Osteocyte (in vitro differentiated cells): ENCODE measurements at regions not wholly inside any gene's neighbourhood (a gene's known extent, or its start where the extent isn't known, plus 50 kb on each side); places are given as distances from the start of the nearest gene placed in this dataset.

Source experiments
- DNase-seq: peaks from one replicate; pipeline ENCODE4 v3.0.0; 2021; ENCODE audit warnings: mixed read lengths; ENCODE audit not compliant: unreplicated experiment; ENCODE audit errors: extremely low spot score
- H3K27ac Mint-ChIP-seq: one replicate; pipeline ENCODE4 v1.8.0; 2021; ENCODE audit warnings: mild to moderate bottlenecking, mixed read lengths; ENCODE audit not compliant: unreplicated experiment
- H3K27me3 Mint-ChIP-seq: one replicate; pipeline ENCODE4 v1.8.0; 2021; ENCODE audit warnings: mixed read lengths; ENCODE audit not compliant: unreplicated experiment
- H3K36me3 Mint-ChIP-seq: one replicate; pipeline ENCODE4 v1.8.0; 2021; ENCODE audit warnings: mixed read lengths; ENCODE audit not compliant: unreplicated experiment
- H3K4me1 Mint-ChIP-seq: one replicate; pipeline ENCODE4 v1.8.0; 2021; ENCODE audit warnings: mixed read lengths; ENCODE audit not compliant: unreplicated experiment
- H3K4me3 Mint-ChIP-seq: one replicate; pipeline ENCODE4 v1.8.0; 2021; ENCODE audit warnings: mild to moderate bottlenecking, moderate library complexity, mixed read lengths; ENCODE audit not compliant: unreplicated experiment
- H3K9me3 Mint-ChIP-seq: one replicate; pipeline ENCODE4 v1.8.0; 2021; ENCODE audit warnings: mixed read lengths; ENCODE audit not compliant: unreplicated experiment
- CTCF ChIP-seq: fragments of 200-600 bp; sonication (generic); IDR thresholded peaks from 2 replicates; pipeline ENCODE4 v1.5.0; 2021; ENCODE audit warnings: antibody characterized with exemption, mild to moderate bottlenecking, moderate library complexity

- TF ChIP-seq CTCF, result no peak
These were observed 181.6 kb upstream of the LMNTD1 start for GRCh38 chr12:25734529-25735180.

DNA sequence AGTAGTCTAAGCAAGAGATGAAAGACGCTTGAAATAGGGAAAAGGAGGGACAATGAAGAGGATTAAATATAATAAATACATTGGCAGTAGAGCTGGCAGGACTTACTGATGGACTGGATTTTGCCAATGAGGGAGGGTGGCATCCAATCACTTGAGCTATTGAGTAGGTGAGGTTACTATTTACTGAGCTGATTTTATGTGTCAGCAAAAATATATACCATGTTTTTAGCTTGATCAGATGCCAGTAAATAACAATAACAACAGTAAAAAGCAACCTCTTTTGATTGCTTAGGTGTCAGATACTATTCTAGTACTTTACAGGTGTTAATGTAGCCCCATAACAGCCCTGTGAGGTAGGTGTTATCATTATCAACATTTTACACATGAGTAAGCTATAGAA lies 187.5 kb upstream of the LMNTD1 start:
- no peak for DNase-seq
- TF ChIP-seq CTCF, result no peak
- Mint-ChIP-seq H3K36me3 (no peaks in the 10 kb centered on the region), H3K4me1 (no peaks in the 10 kb centered on the region), H3K27ac (no peak overlapping the region), H3K9me3 (peaks cover 8% of the 10 kb centered on the region), H3K4me3 (no peak overlapping the region), H3K27me3 (no peaks in the 10 kb centered on the region)

More at GRCh38 chr12:25734529-25735180, 181.6 kb upstream of the LMNTD1 start:
- peaks cover 8% of the 10 kb centered on the region for H3K9me3 Mint-ChIP-seq
- H3K4me1 Mint-ChIP-seq, result no peaks in the 10 kb centered on the region
- no peak overlapping the region for H3K4me3 Mint-ChIP-seq
- DNase-seq, result no peak
- H3K27me3 Mint-ChIP-seq, result no peaks in the 10 kb centered on the region
- no peak overlapping the region for H3K27ac Mint-ChIP-seq
- no peaks in the 10 kb centered on the region for H3K36me3 Mint-ChIP-seq

- Mint-ChIP-seq H3K9me3 (peaks cover 8% of the 10 kb centered on the region), H3K27me3 (no peaks in the 10 kb centered on the region), H3K27ac (no peak overlapping the region), H3K36me3 (no peaks in the 10 kb centered on the region), H3K4me1 (no peaks in the 10 kb centered on the region), H3K4me3 (no peak overlapping the region)
- no peak for TF ChIP-seq CTCF
- DNase-seq, result no peak
These were observed 188.8 kb upstream of the LMNTD1 start for GRCh38 chr12:25741917-25742316.

- no peak overlapping the region for H3K4me3 Mint-ChIP-seq
- H3K27me3 Mint-ChIP-seq, result no peaks in the 10 kb centered on the region
- no peak for DNase-seq
- no peaks in the 10 kb centered on the region for H3K9me3 Mint-ChIP-seq
- TF ChIP-seq CTCF, result no peak
- no peaks in the 10 kb centered on the region for H3K4me1 Mint-ChIP-seq
- H3K36me3 Mint-ChIP-seq, result no peaks in the 10 kb centered on the region
- H3K27ac Mint-ChIP-seq, result no peak overlapping the region
These were observed 190.7 kb upstream of the LMNTD1 start for GRCh38 chr12:25743679-25744215.

DNA sequence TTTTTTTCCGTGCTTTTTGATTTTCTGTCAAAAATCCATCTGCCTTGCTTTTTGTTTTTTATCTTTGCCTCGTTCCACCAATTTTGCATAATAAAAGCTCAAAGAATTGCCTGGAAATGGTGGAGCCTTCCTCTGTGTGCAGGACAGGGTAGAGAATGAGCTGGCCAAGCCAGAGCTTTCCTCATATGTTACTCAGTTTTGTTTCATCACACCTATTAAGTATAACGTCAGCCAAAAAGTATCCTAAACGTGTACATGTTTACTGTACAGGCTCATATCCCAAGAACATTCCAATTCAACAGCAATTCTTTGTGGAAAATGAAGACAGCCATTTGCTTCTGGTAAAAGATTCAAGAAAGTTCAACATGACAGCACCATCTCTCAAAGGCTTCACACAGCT lies 191.2 kb upstream of the LMNTD1 start:
- H3K27me3 Mint-ChIP-seq, result no peaks in the 10 kb centered on the region
- DNase-seq, result no peak
- TF ChIP-seq CTCF, result no peak
- H3K9me3 Mint-ChIP-seq, result no peaks in the 10 kb centered on the region
- H3K27ac Mint-ChIP-seq, result no peak overlapping the region
- no peak overlapping the region for H3K4me3 Mint-ChIP-seq
- H3K36me3 Mint-ChIP-seq, result no peaks in the 10 kb centered on the region
- no peaks in the 10 kb centered on the region for H3K4me1 Mint-ChIP-seq
